Osteocyte (in vitro differentiated cells): ENCODE measurements at regions not wholly inside any gene's neighbourhood (a gene's known extent, or its start where the extent isn't known, plus 50 kb on each side); places are given as distances from the start of the nearest gene placed in this dataset.

Source experiments
- DNase-seq: peaks from one replicate; pipeline ENCODE4 v3.0.0; 2021; ENCODE audit warnings: mixed read lengths; ENCODE audit not compliant: unreplicated experiment; ENCODE audit errors: extremely low spot score
- H3K27ac Mint-ChIP-seq: one replicate; pipeline ENCODE4 v1.8.0; 2021; ENCODE audit warnings: mild to moderate bottlenecking, mixed read lengths; ENCODE audit not compliant: unreplicated experiment
- H3K27me3 Mint-ChIP-seq: one replicate; pipeline ENCODE4 v1.8.0; 2021; ENCODE audit warnings: mixed read lengths; ENCODE audit not compliant: unreplicated experiment
- H3K36me3 Mint-ChIP-seq: one replicate; pipeline ENCODE4 v1.8.0; 2021; ENCODE audit warnings: mixed read lengths; ENCODE audit not compliant: unreplicated experiment
- H3K4me1 Mint-ChIP-seq: one replicate; pipeline ENCODE4 v1.8.0; 2021; ENCODE audit warnings: mixed read lengths; ENCODE audit not compliant: unreplicated experiment
- H3K4me3 Mint-ChIP-seq: one replicate; pipeline ENCODE4 v1.8.0; 2021; ENCODE audit warnings: mild to moderate bottlenecking, moderate library complexity, mixed read lengths; ENCODE audit not compliant: unreplicated experiment
- H3K9me3 Mint-ChIP-seq: one replicate; pipeline ENCODE4 v1.8.0; 2021; ENCODE audit warnings: mixed read lengths; ENCODE audit not compliant: unreplicated experiment
- CTCF ChIP-seq: fragments of 200-600 bp; sonication (generic); IDR thresholded peaks from 2 replicates; pipeline ENCODE4 v1.5.0; 2021; ENCODE audit warnings: antibody characterized with exemption, mild to moderate bottlenecking, moderate library complexity

GRCh38 chr17:71428897-71429296 lies 691.9 kb upstream of the SOX9 start:
- no peaks in the 10 kb centered on the region for H3K27me3 Mint-ChIP-seq
- H3K4me3 Mint-ChIP-seq: no peak overlapping the region
- peaks cover 5% of the 10 kb centered on the region for H3K4me1 Mint-ChIP-seq
- DNase-seq: no peak
- no peaks in the 10 kb centered on the region for H3K36me3 Mint-ChIP-seq
- no peak overlapping the region for H3K27ac Mint-ChIP-seq
- TF ChIP-seq CTCF: no peak
- peaks cover 18% of the 10 kb centered on the region for H3K9me3 Mint-ChIP-seq

GRCh38 chr17:71430281-71430680 lies 690.5 kb upstream of the SOX9 start:
- TF ChIP-seq CTCF: no peak
- Mint-ChIP-seq H3K36me3 (no peaks in the 10 kb centered on the region), H3K27ac (no peak overlapping the region), H3K9me3 (peaks cover 18% of the 10 kb centered on the region), H3K27me3 (no peaks in the 10 kb centered on the region), H3K4me1 (peaks cover 5% of the 10 kb centered on the region), H3K4me3 (no peak overlapping the region)
- DNase-seq: no peak

GRCh38 chr17:71431146-71431545 lies 689.7 kb upstream of the SOX9 start:
- Mint-ChIP-seq H3K27me3 (no peaks in the 10 kb centered on the region), H3K36me3 (no peaks in the 10 kb centered on the region), H3K4me1 (peaks cover 5% of the 10 kb centered on the region), H3K4me3 (no peak overlapping the region), H3K9me3 (peaks cover 18% of the 10 kb centered on the region), H3K27ac (no peak overlapping the region)
- TF ChIP-seq CTCF: no peak
- DNase-seq: no peak

GRCh38 chr17:71432378-71433315 lies 688.2 kb upstream of the SOX9 start:
- Mint-ChIP-seq H3K9me3 (peaks cover 18% of the 10 kb centered on the region), H3K27me3 (no peaks in the 10 kb centered on the region), H3K4me1 (peaks cover 15% of the 10 kb centered on the region), H3K4me3 (no peak overlapping the region), H3K27ac (no peak overlapping the region), H3K36me3 (no peaks in the 10 kb centered on the region)
- TF ChIP-seq CTCF: no peak
- no peak for DNase-seq

GRCh38 chr17:71434716-71435115 lies 686.1 kb upstream of the SOX9 start:
- TF ChIP-seq CTCF: no peak
- H3K4me3 Mint-ChIP-seq: no peak overlapping the region
- no peaks in the 10 kb centered on the region for H3K36me3 Mint-ChIP-seq
- no peak overlapping the region for H3K27ac Mint-ChIP-seq
- no peaks in the 10 kb centered on the region for H3K27me3 Mint-ChIP-seq
- H3K4me1 Mint-ChIP-seq: peaks cover 33% of the 10 kb centered on the region
- DNase-seq: no peak
- H3K9me3 Mint-ChIP-seq: peaks cover 3% of the 10 kb centered on the region
